A673 (cell line): ENCODE measurements at regions not wholly inside any gene's neighbourhood (a gene's known extent, or its start where the extent isn't known, plus 50 kb on each side); places are given as distances from the start of the nearest gene placed in this dataset.

Source experiments
- BruUV-seq: library from RNA; stranded (reverse); fragments of 400-500 nt; replicated peaks from 2 replicates; lab custom pipeline; 2021; lab: Mats Ljungman, UMichigan
- CTCF ChIA-PET: fragments of 300-600 bp; sonication (Branson Sonifier 250); formaldehyde crosslinking; loops from one replicate; lab custom pipeline; 2022; ENCODE audit warnings: antibody characterized with exemption; lab: Charles Lee
- POLR2A ChIA-PET: fragments of 300-600 bp; sonication (Branson Sonifier 250); formaldehyde crosslinking; loops from one replicate; lab custom pipeline; 2022; ENCODE audit warnings: antibody characterized with exemption; ENCODE audit not compliant: low non-redundant PET; lab: Charles Lee
- DNase-seq: peaks from one replicate; pipeline ENCODE4 v3.0.0-alpha.2; 2015; ENCODE audit warnings: low spot score
- H3K27ac ChIP-seq: fragments of 200-600 bp; sonication (generic); 2 replicates; pipeline ENCODE4 v1.5.1; 2016; ENCODE audit warnings: mixed run types, low read depth, mild to moderate bottlenecking, mixed read lengths, antibody characterized with exemption, low read length; ENCODE audit not compliant: poor library complexity, severe bottlenecking
- H3K27me3 ChIP-seq: fragments of 200-600 bp; sonication (generic); replicated peaks from 2 replicates; pipeline ENCODE4 v1.6.1; 2017; ENCODE audit warnings: mixed run types, low read depth, mild to moderate bottlenecking, mixed read lengths, antibody characterized with exemption, low read length; ENCODE audit not compliant: insufficient read depth, poor library complexity
- H3K36me3 ChIP-seq: fragments of 200-600 bp; sonication (generic); 2 replicates; pipeline ENCODE4 v1.6.1; 2016; ENCODE audit warnings: mixed run types, mild to moderate bottlenecking, mixed read lengths, antibody characterized with exemption, low read length; ENCODE audit not compliant: insufficient read depth, poor library complexity, severe bottlenecking
- H3K4me1 ChIP-seq: fragments of 200-600 bp; sonication (generic); 2 replicates; pipeline ENCODE4 v1.6.1; 2017; ENCODE audit warnings: mixed run types, mild to moderate bottlenecking, mixed read lengths, antibody characterized with exemption, low read length; ENCODE audit not compliant: insufficient read depth, poor library complexity, severe bottlenecking
- H3K4me3 ChIP-seq: fragments of 200-600 bp; sonication (generic); 2 replicates; pipeline ENCODE4 v1.5.1; 2016; ENCODE audit warnings: low read depth, mixed run types, mild to moderate bottlenecking, mixed read lengths, low read length; ENCODE audit not compliant: poor library complexity, severe bottlenecking
- H3K9me3 ChIP-seq: fragments of 200-600 bp; sonication (generic); 2 replicates; pipeline ENCODE4 v1.6.1; 2016; ENCODE audit warnings: mixed run types, low read depth, mild to moderate bottlenecking, mixed read lengths, antibody characterized with exemption, low read length; ENCODE audit not compliant: poor library complexity, severe bottlenecking
- EZH2 ChIP-seq: fragments of 200-600 bp; sonication (generic); IDR thresholded peaks from 2 replicates; pipeline ENCODE4 v1.6.1; 2017; ENCODE audit warnings: borderline replicate concordance, low read depth, mild to moderate bottlenecking, mixed read lengths, antibody characterized with exemption, low read length; ENCODE audit not compliant: poor library complexity, severe bottlenecking
- intact Hi-C: fragments of 100-400 bp; cut with micrococcal nuclease; formaldehyde crosslinking; loops from one replicate; pipeline ENCODE4 v1.10.0; 2022; ENCODE audit not compliant: unreplicated experiment
- TF ChIP-seq, protein P1 (sequence below): fragments of 300-800, 200-600 bp; sonication (generic); conservative IDR thresholded peaks from 2 replicates; pipeline ENCODE4 v1.5.1; 2017; ENCODE audit warnings: low read depth, mild to moderate bottlenecking, antibody characterized with exemption, low read length, moderate library complexity, mixed read lengths

DNA sequence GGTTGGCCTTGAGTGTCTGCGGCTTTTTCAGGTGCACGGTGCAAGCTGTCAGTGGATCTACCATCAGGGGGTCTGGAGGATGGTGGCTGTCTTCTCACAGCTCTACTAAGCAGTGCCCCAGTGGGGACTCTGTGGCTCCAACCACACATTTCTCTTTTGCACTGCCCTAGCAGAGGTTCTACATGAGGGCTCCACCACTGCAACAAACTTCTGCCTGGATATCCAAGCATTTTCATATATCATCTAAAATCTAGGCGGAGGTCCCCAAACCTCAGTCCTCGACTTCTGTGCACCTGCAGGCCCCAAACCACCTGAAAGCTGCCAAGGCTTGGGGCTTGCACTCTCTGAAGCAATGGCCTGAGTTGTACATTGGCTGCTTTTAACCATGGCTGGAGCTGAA is 601.5 kb downstream of the MTRR start:
- intact Hi-C loops = no loop called here
- CTCF ChIA-PET = no interaction called here
- H3K4me3 ChIP-seq = no peak overlapping the region
- DNase-seq = no peak
- no peaks in the 10 kb centered on the region for H3K36me3 ChIP-seq
- no peak overlapping the region for H3K27ac ChIP-seq
- TF ChIP-seq, protein P1, sequence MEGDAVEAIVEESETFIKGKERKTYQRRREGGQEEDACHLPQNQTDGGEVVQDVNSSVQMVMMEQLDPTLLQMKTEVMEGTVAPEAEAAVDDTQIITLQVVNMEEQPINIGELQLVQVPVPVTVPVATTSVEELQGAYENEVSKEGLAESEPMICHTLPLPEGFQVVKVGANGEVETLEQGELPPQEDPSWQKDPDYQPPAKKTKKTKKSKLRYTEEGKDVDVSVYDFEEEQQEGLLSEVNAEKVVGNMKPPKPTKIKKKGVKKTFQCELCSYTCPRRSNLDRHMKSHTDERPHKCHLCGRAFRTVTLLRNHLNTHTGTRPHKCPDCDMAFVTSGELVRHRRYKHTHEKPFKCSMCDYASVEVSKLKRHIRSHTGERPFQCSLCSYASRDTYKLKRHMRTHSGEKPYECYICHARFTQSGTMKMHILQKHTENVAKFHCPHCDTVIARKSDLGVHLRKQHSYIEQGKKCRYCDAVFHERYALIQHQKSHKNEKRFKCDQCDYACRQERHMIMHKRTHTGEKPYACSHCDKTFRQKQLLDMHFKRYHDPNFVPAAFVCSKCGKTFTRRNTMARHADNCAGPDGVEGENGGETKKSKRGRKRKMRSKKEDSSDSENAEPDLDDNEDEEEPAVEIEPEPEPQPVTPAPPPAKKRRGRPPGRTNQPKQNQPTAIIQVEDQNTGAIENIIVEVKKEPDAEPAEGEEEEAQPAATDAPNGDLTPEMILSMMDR = no peak
- TF ChIP-seq EZH2 = no peak
- no TSS peak for BruUV-seq
- no peaks in the 10 kb centered on the region for H3K27me3 ChIP-seq
- POLR2A ChIA-PET = no interaction called here
- peaks cover 65% of the 10 kb centered on the region for H3K9me3 ChIP-seq
- no peaks in the 10 kb centered on the region for H3K4me1 ChIP-seq

DNA sequence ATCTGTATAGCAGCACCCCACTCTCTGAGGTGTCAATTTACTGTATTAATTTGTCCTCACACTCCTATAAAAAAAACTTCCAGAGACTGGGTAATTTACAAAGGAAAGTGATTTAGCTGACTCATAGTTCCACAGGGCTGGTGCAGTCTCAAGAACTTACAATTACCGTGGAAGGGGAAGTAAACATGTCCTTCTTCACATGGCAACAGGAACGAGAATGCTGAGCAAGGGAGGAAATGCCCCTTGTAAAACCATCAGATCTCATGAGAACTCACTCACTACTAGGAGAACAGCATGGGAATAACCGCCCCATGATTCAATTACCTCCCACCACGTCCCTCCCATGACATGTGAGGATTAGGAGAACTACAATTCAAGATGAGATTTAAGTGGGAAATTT is 602.6 kb downstream of the MTRR start:
- intact Hi-C loops = no loop called here
- H3K27ac ChIP-seq = no peak overlapping the region
- no peak for DNase-seq
- no TSS peak for BruUV-seq
- no peaks in the 10 kb centered on the region for H3K27me3 ChIP-seq
- H3K4me1 ChIP-seq = no peaks in the 10 kb centered on the region
- H3K36me3 ChIP-seq = no peaks in the 10 kb centered on the region
- no peak overlapping the region for H3K4me3 ChIP-seq
- ChIA-PET CTCF (no interaction called here), POLR2A (no interaction called here)
- H3K9me3 ChIP-seq = peaks cover 69% of the 10 kb centered on the region
- no peak for TF ChIP-seq EZH2
- TF ChIP-seq, protein P1 = no peak

DNA sequence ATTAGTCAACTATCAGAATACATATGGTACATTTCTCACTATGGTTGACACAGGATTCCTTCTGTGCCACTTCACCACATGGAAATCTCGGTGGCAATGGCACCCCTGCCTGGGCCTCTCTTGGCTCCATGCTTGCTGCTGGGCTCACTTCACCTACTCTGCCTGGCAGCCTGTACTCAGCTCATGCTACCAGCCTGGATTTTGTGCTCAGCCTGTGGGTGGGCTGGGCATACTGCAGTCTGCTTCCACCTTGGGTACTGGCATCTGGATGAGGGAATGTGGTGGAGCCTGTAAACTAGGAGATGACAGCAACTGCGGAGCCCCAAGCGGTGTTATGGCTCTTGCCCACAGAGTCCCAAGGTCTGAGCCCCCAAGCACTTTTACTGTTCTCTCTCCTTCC is 604.1 kb downstream of the MTRR start:
- Histone ChIP-seq H3K4me1 (no peaks in the 10 kb centered on the region), H3K9me3 (peaks cover 65% of the 10 kb centered on the region), H3K27me3 (no peaks in the 10 kb centered on the region), H3K4me3 (no peak overlapping the region), H3K36me3 (no peaks in the 10 kb centered on the region), H3K27ac (no peak overlapping the region)
- intact Hi-C loops = no loop called here
- no peak for DNase-seq
- ChIA-PET CTCF (no interaction called here), POLR2A (no interaction called here)
- TF ChIP-seq, protein P1 = no peak
- no peak for TF ChIP-seq EZH2
- BruUV-seq = no TSS peak
